Nephron (organoid): ENCODE measurements at regions not wholly inside any gene's neighbourhood (a gene's known extent, or its start where the extent isn't known, plus 50 kb on each side); places are given as distances from the start of the nearest gene placed in this dataset.

Experiments
- H3K27ac Mint-ChIP-seq, 3 experiments: 2 replicates each; pipeline ENCODE4 v1.8.0; 2020; ENCODE audit warnings: mixed read lengths in 3 of 3, mild to moderate bottlenecking in 2 of 3, moderate library complexity in 1 of 3
- H3K27me3 Mint-ChIP-seq: 2 replicates; pipeline ENCODE4 v1.8.0; 2021; ENCODE audit warnings: low read depth, mild to moderate bottlenecking, moderate library complexity, mixed read lengths
- H3K36me3 Mint-ChIP-seq: 2 replicates; pipeline ENCODE4 v1.8.0; 2020; ENCODE audit warnings: low read depth, mixed read lengths
- H3K4me1 Mint-ChIP-seq: 2 replicates; pipeline ENCODE4 v1.8.0; 2020; ENCODE audit warnings: mixed read lengths
- H3K4me3 Mint-ChIP-seq, 3 experiments: 2 replicates each; pipeline ENCODE4 v1.8.0; 2020; ENCODE audit warnings: mild to moderate bottlenecking in 3 of 3, mixed read lengths in 3 of 3, moderate library complexity in 2 of 3
- H3K9me3 Mint-ChIP-seq: 2 replicates; pipeline ENCODE4 v1.8.0; 2020; ENCODE audit warnings: mixed read lengths
- CTCF ChIP-seq, 3 experiments: fragments of 200-600 bp; sonication (generic); IDR thresholded peaks; one replicate each; pipeline ENCODE4 v1.5.0; 2021; ENCODE audit warnings: antibody characterized with exemption in 3 of 3; ENCODE audit not compliant: unreplicated experiment in 3 of 3

- Mint-ChIP-seq H3K27me3 (peaks cover 35% of the 10 kb centered on the region), H3K36me3 (no peaks in the 10 kb centered on the region), H3K4me3 (no peak overlapping the region), H3K4me1 (no peaks in the 10 kb centered on the region), H3K9me3 (no peaks in the 10 kb centered on the region), H3K27ac (no peak overlapping the region)
- TF ChIP-seq CTCF (IDR thresholded peaks at IDR 0.05; ENCODE audit: unreplicated experiment in 3 of 3), result no peak
These were observed 328.0 kb downstream of the MSX2 start for GRCh38 chr5:175052351-175052750.

- peaks cover 3% of the 10 kb centered on the region for H3K9me3 Mint-ChIP-seq
- H3K27ac Mint-ChIP-seq, result no peak overlapping the region
- H3K4me3 Mint-ChIP-seq, result no peak overlapping the region
- no peaks in the 10 kb centered on the region for H3K4me1 Mint-ChIP-seq
- TF ChIP-seq CTCF (IDR thresholded peaks at IDR 0.05; ENCODE audit: unreplicated experiment in 3 of 3), result no peak
- H3K27me3 Mint-ChIP-seq, result peaks cover 16% of the 10 kb centered on the region
- no peaks in the 10 kb centered on the region for H3K36me3 Mint-ChIP-seq
These were observed 322.7 kb downstream of the MSX2 start for GRCh38 chr5:175047048-175047447.

- no peak for TF ChIP-seq CTCF (IDR thresholded peaks at IDR 0.05; ENCODE audit: unreplicated experiment in 3 of 3)
- H3K27ac Mint-ChIP-seq, result no peak overlapping the region
- no peaks in the 10 kb centered on the region for H3K4me1 Mint-ChIP-seq
- H3K36me3 Mint-ChIP-seq, result no peaks in the 10 kb centered on the region
- no peak overlapping the region for H3K4me3 Mint-ChIP-seq
- peaks cover 3% of the 10 kb centered on the region for H3K9me3 Mint-ChIP-seq
- H3K27me3 Mint-ChIP-seq, result peaks cover 7% of the 10 kb centered on the region
These were observed 321.4 kb downstream of the MSX2 start for GRCh38 chr5:175045820-175046219.

- H3K4me1 Mint-ChIP-seq, result no peaks in the 10 kb centered on the region
- no peaks in the 10 kb centered on the region for H3K9me3 Mint-ChIP-seq
- no peak for TF ChIP-seq CTCF (IDR thresholded peaks at IDR 0.05; ENCODE audit: unreplicated experiment in 3 of 3)
- no peak overlapping the region for H3K4me3 Mint-ChIP-seq
- peaks cover 14% of the 10 kb centered on the region for H3K27me3 Mint-ChIP-seq
- H3K36me3 Mint-ChIP-seq, result no peaks in the 10 kb centered on the region
- H3K27ac Mint-ChIP-seq, result no peak overlapping the region
These were observed 313.4 kb downstream of the MSX2 start for GRCh38 chr5:175037820-175038219.

GRCh38 chr5:175035882-175036533, 311.6 kb downstream of the MSX2 start:
- Mint-ChIP-seq H3K27ac (no peak overlapping the region), H3K27me3 (peaks cover 18% of the 10 kb centered on the region), H3K4me3 (no peak overlapping the region), H3K36me3 (no peaks in the 10 kb centered on the region), H3K9me3 (no peaks in the 10 kb centered on the region), H3K4me1 (no peaks in the 10 kb centered on the region)
- no peak for TF ChIP-seq CTCF (IDR thresholded peaks at IDR 0.05; ENCODE audit: unreplicated experiment in 3 of 3)

GRCh38 chr5:175034924-175035323, 310.5 kb downstream of the MSX2 start:
- no peaks in the 10 kb centered on the region for H3K4me1 Mint-ChIP-seq
- no peak overlapping the region for H3K27ac Mint-ChIP-seq
- H3K36me3 Mint-ChIP-seq, result no peaks in the 10 kb centered on the region
- TF ChIP-seq CTCF (IDR thresholded peaks at IDR 0.05; ENCODE audit: unreplicated experiment in 3 of 3), result no peak
- no peak overlapping the region for H3K4me3 Mint-ChIP-seq
- H3K9me3 Mint-ChIP-seq, result no peaks in the 10 kb centered on the region
- peaks cover 14% of the 10 kb centered on the region for H3K27me3 Mint-ChIP-seq
